Heart left ventricle (tissue), 16 donors: ENCODE measurements at regions not wholly inside any gene's neighbourhood (a gene's known extent, or its start where the extent isn't known, plus 50 kb on each side); places are given as distances from the start of the nearest gene placed in this dataset.
"Not testable (repeated sequence)": the region's sequence is repeated elsewhere in the genome, so short reads cannot be mapped to it uniquely, and the experiment has no call there.

Experiments used
- ATAC-seq, 4 donors: fragments of 200-7000 bp; cut with Tn5 transposase; one replicate each; pipeline ENCODE4 v1.9.1; 2020 to 2022; ENCODE audit warnings: moderate library complexity in 4 of 4, mild to moderate bottlenecking in 3 of 4, moderate number of reproducible peaks in 1 of 4
- DNase-seq, 5 donors: peaks; one replicate each; pipeline ENCODE4 v3.0.0-alpha.2; 2020
- H3K27ac ChIP-seq, 12 donors: fragments of 200-600 bp; sonication (generic) in 4 of 12; one replicate each; pipeline versions ENCODE4 v1.5.0 to v1.8.0; 2016 to 2022; ENCODE audit warnings: mild to moderate bottlenecking in 2 of 12
- H3K27me3 ChIP-seq, 9 donors: fragments of 200-600 bp; sonication (generic) in 2 of 9; one replicate each; pipeline versions ENCODE4 v1.5.1 to v1.8.0; 2016 to 2022; ENCODE audit warnings: mild to moderate bottlenecking in 3 of 9
- H3K36me3 ChIP-seq, 9 donors: fragments of 200-600 bp; sonication (generic) in 2 of 9; one replicate each; pipeline versions ENCODE4 v1.5.0 to v1.8.0; 2018 to 2022; ENCODE audit warnings: mild to moderate bottlenecking in 2 of 9
- H3K4me1 ChIP-seq, 12 donors: fragments of 200-600 bp; sonication (generic) in 4 of 12; one replicate each; pipeline versions ENCODE4 v1.5.0 to v1.8.0; 2016 to 2022; ENCODE audit warnings: mild to moderate bottlenecking in 3 of 12
- H3K4me3 ChIP-seq, 12 donors: fragments of 200-600 bp; sonication (generic) in 4 of 12; one replicate each; pipeline versions ENCODE4 v1.5.0 to v1.8.0; 2017 to 2022; ENCODE audit warnings: mild to moderate bottlenecking in 9 of 12, moderate library complexity in 4 of 12
- H3K9me3 ChIP-seq, 12 donors: fragments of 200-600 bp; sonication (generic) in 4 of 12; one replicate each; pipeline versions ENCODE4 v1.5.0 to v1.8.0; 2016 to 2022; ENCODE audit warnings: mild to moderate bottlenecking in 1 of 12
- POLR2A ChIP-seq, 2 donors: fragments of 450-650 bp; IDR thresholded peaks; one replicate each; pipeline ENCODE4 v1.6.1; 2017; ENCODE audit warnings: antibody characterized with exemption in 2 of 2, mild to moderate bottlenecking in 2 of 2, moderate library complexity in 2 of 2
- whole genome bisulfite sequencing, 4 donors: extraction: QIAGEN DNeasy Blood & Tissue Kit in 2 of 4; methylation state at CpG; one replicate each; pipeline versions ENCODE4 v1.1.5 to v1.1.7; 2013 to 2018; 5-methylcytosine and 5-hydroxymethylcytosine counted together
- intact Hi-C, 10 donors: fragments of 100-400 bp; cut with DNase I; formaldehyde crosslinking; loops; one replicate each; pipeline versions ENCODE4 v1.11.1 to v1.14.2; 2022
- TF ChIP-seq, protein P1 (sequence below), 12 donors: fragments of 200-600 bp; sonication (generic) in 4 of 12; IDR thresholded peaks; one replicate each; pipeline versions ENCODE4 v1.5.0 to v1.8.0; 2018 to 2022; ENCODE audit warnings: antibody characterized with exemption in 12 of 12, mild to moderate bottlenecking in 5 of 12
- donor health status: ischemic (EF 13 %, LVEDD 7.1; RV severe dilation, severe dysfunction).
- donor health status: healthy with polysubstance abuse.
- donor health status: DM: no; HTN: yes; CAD: no.
- donor health status: DM: no; HTN: no; CAD: no.
- donor health status: ischemic (EF 25% LVEDD 6.9; RV normal size, moderate dysfunction).
- donor health status: ischemic (EF 25% LVEDD 5.7; RV mildly dilated, moderate dysfunction).
- donor health status: healthy.
- donor health status: DM: yes; HTN: yes; CAD: no.
- donor health status: ischemic (EF 35%, LVEDD 5.7; RV mildly dilated, moderate dysfunction).
- donor health status: nonischemic (EF 11% LVEDD 7.7; RV severe dilation, severe dysfunction).
- donor health status: DM: yes; HTN: yes; CAD: no.
- donor health status: PGD.
- donor health status: ischemic (EF 29% LVEDD 5.4; RV normal size, mild dysfunction).
- donor health status: nonischemic (EF 23%, LVEDD 6.1; RV moderate dilation, normal function).

- H3K4me1 ChIP-seq, H3K27me3 ChIP-seq, H3K9me3 ChIP-seq, intact Hi-C loops, ATAC-seq, H3K4me3 ChIP-seq, H3K27ac ChIP-seq, DNase-seq: not testable (repeated sequence)
- peaks cover 0 to 46% (median 27%) of the 10 kb centered on the region in 9 donors for H3K36me3 ChIP-seq
- WGBS, 4 donors = 86 to 90% (median 88%) methylated on average over 12 of the region's 12 CpGs
These were observed 93.2 kb upstream of the RPH3AL start, which contains the start of gene RFLNB for GRCh38 chr17:445839-446238. RFLNB (minus strand) TSS chr17:445939.

DNA sequence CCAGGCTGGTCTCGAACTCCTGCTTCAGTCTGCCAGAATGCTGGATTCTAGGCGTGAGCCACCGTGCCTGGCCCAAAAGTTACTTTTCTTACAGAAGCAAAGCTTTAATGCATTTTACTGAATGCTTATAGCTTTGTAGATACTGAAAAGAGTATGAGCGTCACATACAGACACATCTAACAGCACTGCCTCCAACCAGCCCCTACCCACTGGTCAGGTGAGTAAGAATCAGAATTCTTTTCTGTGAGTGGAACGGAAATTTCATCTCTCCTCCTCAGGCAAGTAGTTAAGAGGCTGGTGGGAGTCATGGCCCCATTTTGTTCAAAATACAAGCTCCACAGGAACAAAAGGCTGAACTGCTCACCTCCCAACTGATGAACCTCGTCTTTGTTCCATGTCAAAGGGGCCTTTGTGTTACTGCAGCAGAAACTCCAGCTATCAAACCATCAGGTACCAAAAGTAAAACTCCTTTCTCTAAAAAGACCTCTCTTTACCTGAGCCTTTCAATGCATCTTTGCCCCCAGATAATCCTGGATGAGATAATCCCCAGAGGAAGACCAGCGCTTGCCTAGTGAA lies 92.4 kb upstream of the RPH3AL start:
- intact Hi-C loops = no loop called here
- TF ChIP-seq POLR2A (IDR thresholded peaks at IDR 0.05) = no peak
- TF ChIP-seq, protein P1, sequence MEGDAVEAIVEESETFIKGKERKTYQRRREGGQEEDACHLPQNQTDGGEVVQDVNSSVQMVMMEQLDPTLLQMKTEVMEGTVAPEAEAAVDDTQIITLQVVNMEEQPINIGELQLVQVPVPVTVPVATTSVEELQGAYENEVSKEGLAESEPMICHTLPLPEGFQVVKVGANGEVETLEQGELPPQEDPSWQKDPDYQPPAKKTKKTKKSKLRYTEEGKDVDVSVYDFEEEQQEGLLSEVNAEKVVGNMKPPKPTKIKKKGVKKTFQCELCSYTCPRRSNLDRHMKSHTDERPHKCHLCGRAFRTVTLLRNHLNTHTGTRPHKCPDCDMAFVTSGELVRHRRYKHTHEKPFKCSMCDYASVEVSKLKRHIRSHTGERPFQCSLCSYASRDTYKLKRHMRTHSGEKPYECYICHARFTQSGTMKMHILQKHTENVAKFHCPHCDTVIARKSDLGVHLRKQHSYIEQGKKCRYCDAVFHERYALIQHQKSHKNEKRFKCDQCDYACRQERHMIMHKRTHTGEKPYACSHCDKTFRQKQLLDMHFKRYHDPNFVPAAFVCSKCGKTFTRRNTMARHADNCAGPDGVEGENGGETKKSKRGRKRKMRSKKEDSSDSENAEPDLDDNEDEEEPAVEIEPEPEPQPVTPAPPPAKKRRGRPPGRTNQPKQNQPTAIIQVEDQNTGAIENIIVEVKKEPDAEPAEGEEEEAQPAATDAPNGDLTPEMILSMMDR (IDR thresholded peaks at IDR 0.05) = no peak
- Histone ChIP-seq H3K27ac (no peak overlapping the region), H3K4me3 (no peak overlapping the region), H3K4me1 (peaks cover 0 to 9% (median 0%) of the 10 kb centered on the region in 12 donors), H3K9me3 (no peaks in the 10 kb centered on the region), H3K27me3 (no peaks in the 10 kb centered on the region), H3K36me3 (peaks cover 0 to 46% (median 27%) of the 10 kb centered on the region in 9 donors)
- ATAC-seq (no peak), DNase-seq (no peak)
- 92 to 96% (median 93%) methylated on average over 7 of the region's 7 CpGs for WGBS, 4 donors

- TF ChIP-seq POLR2A (IDR thresholded peaks at IDR 0.05) = no peak
- TF ChIP-seq, protein P1 (IDR thresholded peaks at IDR 0.05) = no peak
- peak in 1 of 5 donors; percentile 56 for DNase-seq
- no peaks in the 10 kb centered on the region for H3K9me3 ChIP-seq
- peaks cover 0 to 9% (median 0%) of the 10 kb centered on the region in 12 donors for H3K4me1 ChIP-seq
- WGBS, 4 donors = 95 to 96% (median 95%) methylated on average over 10 to 30 of the region's 30 CpGs
- intact Hi-C loops = no loop called here
- no peak overlapping the region for H3K4me3 ChIP-seq
- no peak for ATAC-seq
- no peak overlapping the region for H3K27ac ChIP-seq
- H3K27me3 ChIP-seq = no peaks in the 10 kb centered on the region
- peaks cover 0 to 46% (median 27%) of the 10 kb centered on the region in 9 donors for H3K36me3 ChIP-seq
These were observed 90.5 kb upstream of the RPH3AL start for GRCh38 chr17:443109-443508.

GRCh38 chr17:441155-441950 lies 88.7 kb upstream of the RPH3AL start:
- WGBS, 4 donors = 94 to 97% (median 95%) methylated on average over 34 to 41 of the region's 41 CpGs
- DNase-seq (peak in 1 of 5 donors; percentile 52), ATAC-seq (no peak)
- TF ChIP-seq, protein P1 (IDR thresholded peaks at IDR 0.05) = no peak
- Histone ChIP-seq H3K27ac (no peak overlapping the region), H3K27me3 (no peaks in the 10 kb centered on the region), H3K4me3 (no peak overlapping the region), H3K36me3 (peaks cover 0 to 46% (median 27%) of the 10 kb centered on the region in 9 donors), H3K4me1 (no peaks in the 10 kb centered on the region), H3K9me3 (peaks cover 0 to 5% (median 0%) of the 10 kb centered on the region in 12 donors)
- intact Hi-C loops = no loop called here
